ENCODE measurements at regions not wholly inside any gene's neighbourhood (a gene's known extent, or its start where the extent isn't known, plus 50 kb on each side); places are given as distances from the start of the nearest gene placed in this dataset.

DNA sequence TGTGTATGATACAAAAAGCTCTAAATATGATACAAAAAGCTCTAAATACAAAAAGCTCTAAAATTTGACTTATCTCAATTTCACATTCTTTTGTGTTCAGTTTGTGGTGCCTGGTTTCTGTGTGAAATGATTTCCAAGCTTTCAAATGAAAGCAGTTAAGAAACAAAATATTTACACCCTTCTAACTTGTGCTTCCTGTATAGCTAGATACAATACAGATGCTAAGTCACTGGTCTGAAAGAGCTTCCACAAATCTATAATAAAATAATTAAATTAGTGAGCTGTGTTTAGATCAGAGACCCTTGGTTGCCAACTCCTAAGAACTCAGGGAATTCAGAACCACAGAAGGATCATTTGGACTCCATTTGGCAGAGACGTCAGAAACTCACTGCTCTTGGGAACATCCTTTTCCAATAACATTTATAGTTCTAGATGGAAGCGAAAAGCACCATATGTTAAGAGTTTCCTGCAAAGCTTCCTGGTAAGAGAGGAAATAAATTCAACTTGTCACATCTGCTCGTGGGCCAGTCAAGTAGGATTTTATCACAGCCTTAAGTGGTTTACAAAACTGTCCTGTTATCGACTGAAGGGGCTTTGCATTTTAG is 1079.1 kb downstream of the ADGRL2 start:
- DNase-seq (ENCODE audit: low spot score) = no peak

DNA sequence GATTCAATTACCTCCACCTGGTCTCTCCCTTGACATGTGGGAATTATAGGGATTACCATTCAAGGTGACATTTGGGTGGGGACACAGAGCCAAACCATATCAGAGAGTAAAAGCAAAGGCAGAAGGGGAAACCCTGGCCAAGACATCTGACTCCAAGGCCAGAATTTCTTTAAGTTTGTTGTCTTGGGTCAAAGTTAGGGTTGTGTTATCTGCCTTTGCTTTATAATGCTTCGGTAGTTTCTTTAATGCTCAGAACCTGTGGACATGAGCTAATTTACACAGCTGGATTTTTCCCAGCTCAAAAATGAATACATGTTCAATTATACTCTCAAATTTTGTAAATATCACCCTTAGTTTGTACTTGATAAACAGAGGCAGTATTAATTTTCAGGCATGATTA is 1074.4 kb downstream of the ADGRL2 start:
- no peak for DNase-seq (ENCODE audit: low spot score)

DNA sequence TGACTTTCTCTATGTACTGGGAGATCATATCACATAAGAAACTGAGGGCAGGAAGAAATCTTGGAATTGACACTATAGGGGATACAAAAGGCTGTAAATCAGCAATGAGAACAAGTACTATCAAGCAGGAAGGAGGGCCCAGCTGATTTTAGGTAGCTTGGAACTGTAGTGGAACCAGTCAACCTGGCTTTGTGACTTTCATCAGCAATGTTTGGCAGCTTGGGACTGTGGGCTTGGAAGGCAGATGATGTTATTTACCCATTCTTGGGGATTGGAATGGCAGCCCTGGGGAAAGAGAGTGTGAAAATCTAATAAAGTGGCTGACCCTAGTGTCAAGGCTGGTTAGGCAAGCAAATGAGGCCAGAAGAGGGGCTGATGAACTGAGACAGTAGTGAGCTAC is 1073.3 kb downstream of the ADGRL2 start:
- DNase-seq (ENCODE audit: low spot score) = no peak

DNA sequence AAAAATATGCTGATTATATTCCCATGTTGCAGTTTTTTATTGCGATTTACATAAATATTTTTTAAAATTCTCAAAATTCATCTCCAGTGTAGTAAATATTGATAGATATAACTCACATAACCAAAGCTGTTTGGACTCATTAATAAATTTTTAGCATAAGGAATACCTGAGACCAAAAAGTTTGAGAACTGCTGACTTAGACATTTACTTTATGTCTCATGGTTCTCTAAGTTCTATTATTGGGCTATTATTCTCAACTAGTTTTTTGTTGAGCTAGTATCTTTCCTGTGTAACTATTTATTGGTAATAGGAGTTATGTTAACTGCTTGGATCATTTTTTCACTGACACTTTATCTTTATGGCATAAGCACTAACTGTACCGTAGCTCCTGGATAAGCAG is 1069.6 kb downstream of the ADGRL2 start:
- DNase-seq (ENCODE audit: low spot score) = no peak

DNA sequence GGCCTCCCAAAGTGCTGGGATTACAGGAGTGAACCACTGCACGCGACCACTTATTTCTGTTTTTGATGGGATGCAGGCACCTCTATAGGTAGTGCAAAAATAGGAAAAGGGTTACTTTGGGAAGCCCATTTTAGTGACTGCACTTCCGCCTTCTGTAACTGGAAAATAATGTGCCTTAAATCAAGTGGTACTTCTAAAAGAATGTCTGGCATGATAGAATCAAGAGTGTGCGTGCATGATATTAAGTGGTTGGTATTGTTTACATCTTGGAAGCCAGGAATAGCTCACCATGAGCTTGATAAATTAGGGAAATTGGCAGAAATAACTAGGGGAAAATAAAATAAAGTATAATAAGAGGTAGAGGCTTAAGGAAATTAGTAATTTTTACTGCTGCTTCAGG is 1067.0 kb downstream of the ADGRL2 start:
- no peak for DNase-seq (ENCODE audit: low spot score)

DNA sequence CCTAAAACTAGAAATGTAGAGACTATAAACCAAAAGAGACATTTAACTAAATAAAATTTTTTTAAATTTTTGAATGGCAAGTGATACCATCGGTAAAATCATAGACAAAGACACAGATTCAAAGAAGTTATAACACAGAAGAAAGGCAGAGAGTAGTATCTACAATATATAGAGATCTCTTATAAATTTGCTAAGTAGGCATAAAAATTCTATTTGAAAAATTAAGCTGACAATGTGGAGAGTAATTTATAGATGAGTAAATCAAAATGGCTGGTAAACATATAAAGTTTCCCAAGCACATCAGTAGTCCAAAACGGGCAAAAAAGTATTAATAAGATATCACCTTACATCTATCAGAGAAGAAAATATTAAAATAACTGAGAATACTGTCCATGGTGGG is 1061.0 kb downstream of the ADGRL2 start:
- DNase-seq (ENCODE audit: low spot score) = no peak

DNA sequence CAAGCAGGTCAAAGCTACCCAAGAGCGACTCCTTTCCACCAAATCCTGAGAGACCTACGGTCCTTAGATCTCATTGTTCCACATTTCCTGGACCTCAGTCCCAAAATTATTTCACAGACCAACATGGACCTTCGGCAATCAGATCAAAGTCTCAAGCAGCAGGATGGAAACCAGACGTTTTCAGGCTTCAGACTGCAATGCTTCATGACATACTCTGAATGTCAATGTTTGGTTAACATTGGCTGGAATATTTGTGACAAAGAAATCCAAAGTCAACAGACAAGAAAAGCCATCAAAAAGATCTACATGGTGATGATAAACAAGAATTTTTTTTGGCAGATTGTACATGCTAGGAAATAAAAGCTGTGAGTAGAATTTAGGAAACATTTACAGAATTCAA is 1057.3 kb downstream of the ADGRL2 start:
- DNase-seq (ENCODE audit: low spot score) = peak; percentile 3

DNA sequence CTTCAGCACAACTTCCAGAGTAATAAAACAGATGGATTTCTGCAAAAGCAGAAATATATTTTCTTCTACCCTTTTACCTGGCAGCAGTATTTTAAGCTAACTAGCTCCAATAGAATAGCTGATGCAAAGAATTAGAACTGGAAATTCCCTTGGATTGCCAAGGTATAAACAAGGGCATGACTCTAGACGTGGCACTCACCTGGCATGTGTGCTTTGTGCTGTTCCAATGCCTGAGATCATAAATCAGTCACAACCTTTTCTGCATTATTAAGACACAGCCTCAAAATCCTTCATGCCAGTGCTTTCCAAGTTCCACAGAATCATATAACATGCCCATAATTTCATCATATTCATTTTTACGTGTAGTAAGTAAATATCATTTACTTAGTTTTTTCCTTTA is 1048.7 kb downstream of the ADGRL2 start:
- no peak for DNase-seq (ENCODE audit: low spot score)

DNA sequence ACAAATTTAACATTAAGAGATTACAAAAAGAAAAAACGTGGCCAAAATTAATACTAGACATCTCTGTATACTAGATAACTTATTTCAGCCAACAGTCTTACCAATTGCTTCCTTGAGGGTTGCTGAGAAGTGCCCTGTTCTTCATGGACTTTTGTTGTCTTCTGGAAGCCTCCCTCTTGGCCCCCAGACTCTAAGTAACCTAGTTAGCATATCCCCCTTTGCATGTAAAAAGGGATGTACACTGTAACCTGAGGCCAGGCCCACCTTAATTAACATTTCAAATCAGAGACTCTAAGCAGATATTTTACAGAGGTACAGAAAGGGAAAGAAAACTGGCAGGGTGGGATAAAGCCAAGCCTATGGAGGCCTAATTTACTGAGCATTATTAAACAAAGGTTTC is 1047.3 kb downstream of the ADGRL2 start:
- DNase-seq (ENCODE audit: low spot score) = no peak

DNA sequence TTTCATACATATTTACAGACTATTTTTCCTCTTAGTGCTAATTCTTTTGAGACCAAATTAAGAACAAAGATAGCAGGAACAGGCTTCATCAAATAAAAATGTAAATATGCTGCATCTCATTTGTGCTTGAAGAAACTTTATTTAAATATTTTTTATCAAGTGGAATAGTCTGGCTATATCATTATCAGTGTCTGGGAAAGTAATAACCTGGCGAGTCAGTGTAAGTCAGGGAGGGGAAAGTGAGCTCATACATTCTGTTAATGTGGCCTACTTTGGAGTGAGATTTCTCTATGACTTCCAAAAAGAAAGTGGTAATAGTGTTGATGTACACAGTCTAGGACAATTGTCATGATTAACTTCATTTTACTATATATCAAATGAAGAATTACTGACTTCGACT is 1045.1 kb downstream of the ADGRL2 start:
- no peak for DNase-seq (ENCODE audit: low spot score)

DNA sequence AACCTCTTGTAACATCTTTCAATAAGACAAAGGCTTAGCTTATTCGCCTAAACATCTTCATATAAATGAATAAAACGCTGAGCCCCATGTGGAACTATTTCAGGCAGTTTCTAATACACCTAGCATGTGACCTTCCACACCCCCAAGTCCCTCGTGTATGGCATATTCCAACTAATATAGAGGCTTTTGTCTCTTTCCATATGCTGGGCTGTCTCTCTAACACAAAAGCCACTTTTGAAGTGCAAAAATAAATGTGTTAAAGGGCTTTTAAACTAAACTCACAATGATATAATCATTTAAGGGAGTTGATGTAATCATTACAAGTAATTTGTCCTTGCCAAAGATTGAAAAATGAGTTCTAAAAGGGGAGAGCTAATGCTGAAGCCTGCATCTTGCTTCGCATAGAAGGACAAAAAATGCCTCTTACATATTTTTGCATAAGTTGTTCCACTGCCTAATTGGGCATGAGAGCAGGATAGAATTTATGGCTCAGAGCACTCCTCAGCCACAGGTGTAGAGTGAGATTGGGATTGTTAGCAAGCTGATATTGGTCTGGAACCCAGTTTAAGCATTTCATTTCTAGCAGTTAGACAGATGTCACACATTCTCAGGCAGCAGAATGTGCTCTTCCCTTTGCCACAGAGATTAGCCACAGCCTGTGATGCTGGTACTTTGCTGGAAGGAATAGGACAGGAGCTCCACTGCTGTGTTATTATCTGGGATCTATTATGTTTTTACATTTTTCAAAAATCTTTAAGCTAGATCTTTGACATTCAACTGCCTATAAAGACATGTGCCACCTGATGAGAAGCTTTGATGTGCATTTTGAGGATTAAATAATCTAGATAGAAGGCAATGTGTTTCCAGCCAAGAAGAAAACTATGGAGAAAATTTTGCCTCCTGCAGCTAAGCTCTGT is 1044.4 kb downstream of the ADGRL2 start:
- DNase-seq (ENCODE audit: low spot score) = no peak

DNA sequence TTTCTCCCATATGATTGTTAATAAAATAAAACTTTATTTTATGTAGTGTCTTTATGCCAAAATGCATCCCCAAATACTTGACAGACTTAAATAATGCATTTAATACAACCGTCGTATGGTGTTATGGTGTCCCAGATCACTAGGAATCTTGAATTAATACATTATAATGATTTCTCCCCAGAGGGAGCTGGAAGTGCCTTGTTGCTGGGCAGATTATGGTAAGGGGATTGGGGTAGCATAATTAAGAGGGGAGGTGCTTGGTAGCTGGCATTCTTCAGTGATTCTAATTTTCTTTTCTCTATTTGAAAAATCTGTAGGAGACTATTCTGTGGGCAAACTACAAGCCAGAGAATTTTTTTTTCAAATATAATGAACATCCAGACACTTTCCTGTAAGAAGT is 1043.7 kb downstream of the ADGRL2 start:
- no peak for DNase-seq (ENCODE audit: low spot score)

DNA sequence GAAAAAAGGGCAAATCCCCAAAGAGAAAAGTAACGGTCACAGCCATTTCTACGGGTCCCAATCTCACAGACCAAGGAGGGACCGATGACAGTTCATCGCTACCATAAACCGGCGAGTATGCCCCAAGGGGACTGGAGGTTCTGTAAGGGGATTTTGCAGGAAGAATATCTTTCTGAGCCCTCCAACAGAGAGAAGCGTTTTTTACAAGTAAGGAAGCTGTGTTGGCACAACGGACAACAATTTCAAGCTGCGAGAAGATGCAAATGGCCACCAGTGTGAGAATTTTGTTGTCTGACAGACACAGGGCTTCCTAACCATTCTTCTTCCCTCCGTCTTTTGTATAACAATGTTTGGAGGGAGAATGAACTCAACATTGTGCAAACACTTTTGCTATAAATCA is 1043.1 kb downstream of the ADGRL2 start:
- DNase-seq (ENCODE audit: low spot score) = no peak

DNA sequence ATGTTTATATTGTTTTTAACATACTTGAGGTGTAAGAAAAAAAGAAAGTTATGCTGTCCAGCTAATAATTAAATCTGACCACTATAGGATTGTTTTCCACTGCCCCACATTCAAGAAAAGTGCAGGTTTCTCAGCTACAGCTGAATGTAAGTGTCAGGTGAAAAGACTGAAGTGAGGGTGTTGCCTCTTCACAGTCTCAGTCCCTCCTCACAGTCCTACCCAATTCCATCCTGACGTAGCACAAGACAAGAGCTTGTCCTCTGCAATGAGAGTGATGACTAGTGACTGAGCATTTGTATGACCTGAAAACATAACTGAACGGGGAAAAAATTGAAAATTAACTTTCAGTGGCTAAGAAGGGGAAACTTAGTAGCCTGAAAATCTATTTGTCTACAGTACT is 1039.5 kb downstream of the ADGRL2 start:
- DNase-seq (ENCODE audit: low spot score) = no peak

DNA sequence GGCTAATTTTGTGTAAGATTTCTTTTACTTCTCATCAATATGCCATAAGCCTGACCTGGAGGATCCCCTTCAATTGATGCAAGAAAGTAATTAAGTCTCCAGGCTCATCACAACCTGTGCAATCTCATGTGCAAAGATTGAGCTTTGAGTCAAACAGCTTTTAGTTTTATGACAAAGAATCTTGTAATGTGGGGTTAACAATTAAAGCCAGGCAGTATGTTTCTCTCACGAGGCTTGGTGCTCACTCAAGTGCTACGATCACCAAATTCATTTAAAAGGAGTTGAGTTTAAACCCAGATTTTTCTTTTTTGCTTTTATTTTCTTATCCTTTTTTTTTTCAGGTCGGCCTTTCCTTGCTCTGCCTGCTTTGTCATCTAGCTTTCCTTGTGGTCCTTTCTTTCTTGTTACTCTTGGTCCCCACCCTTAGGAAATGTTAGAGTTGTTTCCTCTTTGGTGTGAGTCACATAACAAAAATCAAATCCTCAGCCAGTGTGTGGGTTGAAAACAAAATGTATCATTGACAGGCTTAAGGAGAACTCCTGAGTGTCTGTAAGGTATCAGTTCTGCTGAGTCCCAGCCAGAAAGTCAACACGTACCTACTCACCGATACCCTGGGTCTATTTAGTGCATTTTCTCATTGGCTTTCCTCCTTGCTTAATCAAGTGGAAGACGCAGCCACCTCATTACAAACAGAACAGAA is 1037.2 kb downstream of the ADGRL2 start:
- no peak for DNase-seq (ENCODE audit: low spot score)

DNA sequence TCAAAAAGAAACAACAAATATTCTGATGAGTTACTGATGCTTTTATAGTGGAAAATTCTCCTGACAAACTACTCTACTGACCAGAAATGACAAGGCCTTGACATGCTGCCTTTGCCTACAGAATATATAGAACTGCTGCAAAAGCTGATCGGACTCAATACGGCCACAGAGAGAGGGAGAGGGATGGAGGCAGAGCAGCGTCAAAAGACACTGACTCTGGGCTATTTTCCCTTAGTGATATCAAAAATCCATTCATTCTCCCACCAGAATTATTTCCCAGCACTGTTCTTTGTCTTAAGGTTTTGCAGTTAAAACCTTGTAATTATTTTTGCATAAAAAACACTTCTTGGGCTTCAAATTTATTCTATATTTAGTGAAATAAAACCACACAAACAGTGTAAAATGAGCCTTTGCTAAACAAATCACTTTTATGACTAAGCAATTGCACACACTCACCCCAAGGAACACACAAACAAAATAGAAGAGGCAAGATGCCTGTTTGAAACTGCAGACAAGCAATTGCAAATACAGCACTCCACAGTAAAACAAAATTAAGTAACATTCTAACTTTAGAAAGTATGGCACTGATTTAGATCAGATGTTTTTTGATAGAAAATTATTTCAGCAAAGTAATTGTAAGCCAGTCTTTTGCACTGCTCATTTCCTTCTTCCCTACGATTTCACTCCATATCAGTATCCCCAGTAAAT is 1036.4 kb downstream of the ADGRL2 start:
- DNase-seq (ENCODE audit: low spot score) = no peak

DNA sequence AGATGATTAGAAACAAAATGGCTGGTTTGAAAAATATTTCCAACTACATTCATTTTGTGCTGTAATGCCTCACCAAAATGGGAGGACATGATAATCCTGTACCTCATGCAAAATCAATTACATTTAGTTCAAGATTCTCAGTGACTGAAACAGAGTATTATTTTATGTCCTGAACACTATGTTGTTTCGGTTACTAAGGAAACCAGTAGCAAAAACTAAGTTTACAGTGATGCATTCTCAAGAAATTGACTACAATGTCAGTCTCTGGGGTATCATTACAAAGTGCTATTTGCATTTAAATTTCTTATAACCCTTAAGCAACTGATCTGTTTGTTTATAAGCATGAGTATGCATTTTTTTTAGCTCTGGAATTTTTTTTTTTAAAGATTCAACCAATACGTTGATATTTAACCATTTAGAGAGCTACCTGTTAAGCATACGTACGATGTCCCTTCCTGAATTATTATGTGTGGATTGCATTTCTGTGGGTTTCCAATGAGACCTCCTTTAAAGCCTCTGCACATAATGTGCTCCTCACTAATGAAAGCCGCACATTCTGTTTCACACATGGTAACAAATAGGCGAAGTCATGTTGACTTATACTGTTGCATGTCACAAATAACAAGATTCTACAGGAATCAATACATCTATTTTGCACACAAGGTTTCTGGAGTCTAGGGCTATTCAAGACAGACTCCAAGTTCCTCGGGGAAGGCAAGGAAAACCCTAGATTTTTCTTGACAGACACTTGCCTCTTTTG is 1035.7 kb downstream of the ADGRL2 start:
- DNase-seq (ENCODE audit: low spot score) = no peak

DNA sequence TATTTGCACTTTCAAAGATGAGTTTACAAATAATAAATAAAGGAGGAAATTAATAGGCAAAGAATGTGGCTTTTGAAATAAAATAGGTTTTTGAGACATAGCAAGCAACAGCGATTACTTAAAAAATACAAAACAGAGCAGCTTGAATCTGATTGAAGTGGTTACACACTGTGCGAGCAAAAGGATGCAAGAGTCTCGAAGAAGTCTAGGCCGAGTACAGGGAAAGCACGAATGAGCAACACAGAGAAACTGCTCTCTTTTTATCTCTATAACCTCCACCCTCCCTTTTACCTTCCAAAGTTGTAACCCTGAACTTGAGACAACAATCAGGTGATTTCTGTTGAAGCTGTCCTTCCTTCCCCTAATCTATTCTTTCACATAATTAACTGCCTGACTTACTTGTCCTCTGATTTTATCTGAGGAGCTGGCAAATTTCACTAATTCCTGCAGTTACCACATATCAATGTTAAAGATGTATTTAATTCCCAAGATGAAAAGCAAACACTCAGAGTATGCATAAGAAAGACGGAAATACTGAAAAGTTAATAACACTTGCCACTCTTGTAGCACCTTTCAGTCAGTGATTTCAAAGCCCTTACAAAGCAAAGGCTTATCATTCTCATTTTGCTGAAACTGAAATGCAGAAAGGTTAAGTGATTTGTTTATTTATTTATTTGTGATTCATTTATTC is 1030.1 kb downstream of the ADGRL2 start:
- no peak for DNase-seq (ENCODE audit: low spot score)

DNA sequence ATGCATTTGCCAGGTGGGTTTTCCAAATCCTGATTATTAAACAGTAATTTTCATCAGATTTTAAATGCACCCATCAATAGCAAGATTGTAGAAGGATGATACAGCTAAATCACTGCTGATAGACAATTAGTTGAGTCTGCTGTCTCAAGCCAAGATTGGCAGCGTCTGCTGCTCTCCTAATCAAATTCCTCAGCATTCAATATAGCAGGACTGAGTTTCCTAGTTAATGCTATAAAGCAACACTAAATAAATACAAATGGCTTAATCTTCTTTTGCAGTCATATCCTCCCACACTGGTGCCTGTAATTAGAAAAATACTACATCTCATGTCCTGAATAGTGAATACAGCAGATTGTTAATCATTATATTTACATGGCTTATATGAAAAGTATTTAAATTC is 1028.8 kb downstream of the ADGRL2 start:
- DNase-seq (ENCODE audit: low spot score) = no peak

DNA sequence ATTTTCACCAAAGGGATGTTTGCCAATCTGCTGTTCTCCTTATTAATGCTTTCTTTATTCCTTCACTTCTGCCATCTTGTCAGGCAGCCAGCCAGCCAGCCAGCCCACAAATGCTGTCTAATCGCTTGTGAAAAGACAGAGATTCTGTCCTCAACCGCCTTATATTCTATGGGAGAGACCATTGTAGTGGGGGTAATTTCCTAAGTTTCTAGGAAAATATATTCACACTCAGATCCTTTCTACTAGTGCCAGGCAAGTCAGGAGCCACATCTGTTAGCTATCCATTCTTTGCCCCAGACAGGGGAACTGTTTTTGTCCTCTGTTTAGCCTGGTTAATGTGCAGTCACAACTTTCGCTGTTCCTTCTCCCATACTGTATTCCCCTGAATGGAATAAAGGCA is 1023.1 kb downstream of the ADGRL2 start:
- DNase-seq (ENCODE audit: low spot score) = no peak

DNA sequence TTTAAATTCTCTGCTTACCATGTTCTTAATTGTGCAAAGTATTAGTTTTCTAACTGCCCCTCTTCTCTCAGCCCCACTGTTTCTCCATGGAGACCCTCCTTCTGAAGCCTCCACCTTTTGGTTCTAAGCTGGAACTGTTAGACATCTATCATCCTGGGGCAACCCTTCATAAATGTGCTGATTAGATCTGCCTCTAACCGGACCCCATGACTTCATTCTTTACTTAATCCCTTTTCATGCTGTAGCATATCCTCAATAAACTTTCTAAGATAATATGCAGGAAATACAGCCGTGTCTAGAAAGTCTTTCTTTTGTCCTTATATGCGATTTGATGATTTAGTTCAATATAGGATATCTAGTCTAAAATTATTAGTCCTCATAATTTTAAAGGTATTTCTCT is 1020.1 kb downstream of the ADGRL2 start:
- DNase-seq (ENCODE audit: low spot score) = no peak

All from putamen (tissue), 1 donor.